ENCODE measurements at regions not wholly inside any gene's neighbourhood (a gene's known extent, or its start where the extent isn't known, plus 50 kb on each side); places are given as distances from the start of the nearest gene placed in this dataset.

GRCh38 chr14:55975281-55975910 lies 142.8 kb upstream of the PELI2 start:
- TF ChIP-seq, protein P1, sequence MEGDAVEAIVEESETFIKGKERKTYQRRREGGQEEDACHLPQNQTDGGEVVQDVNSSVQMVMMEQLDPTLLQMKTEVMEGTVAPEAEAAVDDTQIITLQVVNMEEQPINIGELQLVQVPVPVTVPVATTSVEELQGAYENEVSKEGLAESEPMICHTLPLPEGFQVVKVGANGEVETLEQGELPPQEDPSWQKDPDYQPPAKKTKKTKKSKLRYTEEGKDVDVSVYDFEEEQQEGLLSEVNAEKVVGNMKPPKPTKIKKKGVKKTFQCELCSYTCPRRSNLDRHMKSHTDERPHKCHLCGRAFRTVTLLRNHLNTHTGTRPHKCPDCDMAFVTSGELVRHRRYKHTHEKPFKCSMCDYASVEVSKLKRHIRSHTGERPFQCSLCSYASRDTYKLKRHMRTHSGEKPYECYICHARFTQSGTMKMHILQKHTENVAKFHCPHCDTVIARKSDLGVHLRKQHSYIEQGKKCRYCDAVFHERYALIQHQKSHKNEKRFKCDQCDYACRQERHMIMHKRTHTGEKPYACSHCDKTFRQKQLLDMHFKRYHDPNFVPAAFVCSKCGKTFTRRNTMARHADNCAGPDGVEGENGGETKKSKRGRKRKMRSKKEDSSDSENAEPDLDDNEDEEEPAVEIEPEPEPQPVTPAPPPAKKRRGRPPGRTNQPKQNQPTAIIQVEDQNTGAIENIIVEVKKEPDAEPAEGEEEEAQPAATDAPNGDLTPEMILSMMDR (conservative IDR thresholded peaks at IDR 0.05; ENCODE audit: low read depth, low read length) = no peak
- no peak for TF ChIP-seq POLR2A (IDR thresholded peaks at IDR 0.05; ENCODE audit: low read depth, low read length)
- no peak for TF ChIP-seq BHLHE40 (IDR thresholded peaks at IDR 0.05; ENCODE audit: low read depth, low read length)
- no peak for TF ChIP-seq RFX5 (IDR thresholded peaks at IDR 0.05; ENCODE audit: low read depth, low read length)
- TF ChIP-seq MAZ (IDR thresholded peaks at IDR 0.05; ENCODE audit: borderline replicate concordance, low read depth, low read length) = no peak
- no peak for TF ChIP-seq MAFK (IDR thresholded peaks at IDR 0.05; ENCODE audit: low read depth, low read length)
- no peak for TF ChIP-seq CEBPB (IDR thresholded peaks at IDR 0.05; ENCODE audit: low read depth, low read length)
- no peak for TF ChIP-seq NFE2L2 (IDR thresholded peaks at IDR 0.05; ENCODE audit: low read depth, low read length)
- no peak for TF ChIP-seq RCOR1 (IDR thresholded peaks at IDR 0.05; ENCODE audit: insufficient replicate concordance, low read length)
- no peak for TF ChIP-seq CHD1 (IDR thresholded peaks at IDR 0.05; ENCODE audit: low read depth, low read length)
- TF ChIP-seq, protein P2, sequence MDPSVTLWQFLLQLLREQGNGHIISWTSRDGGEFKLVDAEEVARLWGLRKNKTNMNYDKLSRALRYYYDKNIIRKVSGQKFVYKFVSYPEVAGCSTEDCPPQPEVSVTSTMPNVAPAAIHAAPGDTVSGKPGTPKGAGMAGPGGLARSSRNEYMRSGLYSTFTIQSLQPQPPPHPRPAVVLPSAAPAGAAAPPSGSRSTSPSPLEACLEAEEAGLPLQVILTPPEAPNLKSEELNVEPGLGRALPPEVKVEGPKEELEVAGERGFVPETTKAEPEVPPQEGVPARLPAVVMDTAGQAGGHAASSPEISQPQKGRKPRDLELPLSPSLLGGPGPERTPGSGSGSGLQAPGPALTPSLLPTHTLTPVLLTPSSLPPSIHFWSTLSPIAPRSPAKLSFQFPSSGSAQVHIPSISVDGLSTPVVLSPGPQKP (IDR thresholded peaks at IDR 0.05; ENCODE audit: borderline replicate concordance, low read depth, low read length) = no peak
